Activated T-helper 2 cell treated with anti-CD3 and anti-CD28 coated beads, Interferon-gamma antibody, Interleukin-2, Interleukin-4, amounts not matched to agents 10 μg/mL and 5 μg/mL and 100 μg/mL, durations not matched to agents 14 hours and 24 hours and 36 hours (primary cell): ENCODE measurements at regions not wholly inside any gene's neighbourhood (a gene's known extent, or its start where the extent isn't known, plus 50 kb on each side); places are given as distances from the start of the nearest gene placed in this dataset.

Source experiments
- DNase-seq: peaks from one replicate; pipeline ENCODE4 v3.0.0; 2021; ENCODE audit warnings: low spot score
- H3K27ac Mint-ChIP-seq: one replicate; pipeline ENCODE4 v1.8.0; 2021; ENCODE audit warnings: mixed read lengths
- H3K27me3 Mint-ChIP-seq: one replicate; pipeline ENCODE4 v1.8.0; 2021; ENCODE audit warnings: low read depth, mixed read lengths
- H3K36me3 Mint-ChIP-seq: one replicate; pipeline ENCODE4 v1.8.0; 2021; ENCODE audit warnings: low read depth, mixed read lengths
- H3K4me1 Mint-ChIP-seq: one replicate; pipeline ENCODE4 v1.8.0; 2021; ENCODE audit warnings: low read depth, mixed read lengths
- H3K4me3 Mint-ChIP-seq: one replicate; pipeline ENCODE4 v1.8.0; 2021; ENCODE audit warnings: low read depth, mild to moderate bottlenecking, moderate library complexity, mixed read lengths
- H3K9me3 Mint-ChIP-seq: one replicate; pipeline ENCODE4 v1.8.0; 2021; ENCODE audit warnings: mixed read lengths
- intact Hi-C: fragments of 100-400 bp; cut with micrococcal nuclease; formaldehyde crosslinking; loops from one replicate; pipeline ENCODE4 v1.15.1; 2023

GRCh38 chr7:145050415-145050814 lies 214.6 kb upstream of the TPK1 start:
- H3K4me1 Mint-ChIP-seq: no peaks in the 10 kb centered on the region
- intact Hi-C loops: no loop called here
- no peak overlapping the region for H3K4me3 Mint-ChIP-seq
- no peaks in the 10 kb centered on the region for H3K27me3 Mint-ChIP-seq
- DNase-seq: no peak
- H3K27ac Mint-ChIP-seq: no peak overlapping the region
- no peaks in the 10 kb centered on the region for H3K36me3 Mint-ChIP-seq
- H3K9me3 Mint-ChIP-seq: no peaks in the 10 kb centered on the region

DNA sequence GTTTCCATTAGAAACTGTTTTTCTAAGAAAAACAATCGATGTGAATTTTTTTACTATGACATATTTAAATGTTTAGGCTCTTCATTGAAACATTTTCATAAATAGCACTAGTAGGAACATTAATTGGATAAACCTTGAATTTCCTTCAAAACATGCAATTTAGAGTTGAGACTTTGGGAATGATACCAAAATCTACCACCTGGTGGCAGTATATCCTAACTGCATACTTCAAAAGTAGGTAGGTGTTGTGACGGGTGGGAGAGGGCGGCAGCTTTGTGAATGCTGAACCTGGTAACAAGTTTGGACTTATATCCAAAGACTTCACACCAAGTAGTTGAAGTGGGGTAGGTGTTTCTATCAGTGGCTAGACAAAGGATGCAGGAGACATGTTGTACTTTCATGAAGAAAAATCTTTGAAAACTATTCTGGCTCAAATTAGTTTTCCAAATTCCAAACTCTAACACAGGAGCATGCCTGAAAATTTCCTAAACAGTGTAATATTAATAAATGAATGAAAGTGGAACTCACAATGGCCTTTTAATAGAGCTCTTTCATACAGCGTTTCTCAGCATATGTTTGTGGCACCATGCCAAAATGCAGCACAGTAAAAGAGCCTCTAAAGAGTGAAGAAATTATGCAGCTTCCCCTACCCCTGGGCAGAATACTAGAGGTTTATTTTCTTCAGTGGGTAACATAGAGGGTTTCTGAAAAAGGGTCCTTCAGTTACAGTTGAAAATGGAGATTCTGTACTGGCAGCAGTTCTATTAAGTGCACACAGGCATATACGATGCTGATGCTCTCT lies 201.0 kb upstream of the TPK1 start:
- intact Hi-C loops: loop anchor here (5.0 kb wide), 1 partner anchor 1055 kb away; no protein-coding TSS in a partner anchor
- no peaks in the 10 kb centered on the region for H3K4me1 Mint-ChIP-seq
- no peak overlapping the region for H3K4me3 Mint-ChIP-seq
- no peaks in the 10 kb centered on the region for H3K36me3 Mint-ChIP-seq
- H3K27me3 Mint-ChIP-seq: peaks cover 1% of the 10 kb centered on the region
- no peak for DNase-seq
- no peak overlapping the region for H3K27ac Mint-ChIP-seq
- no peaks in the 10 kb centered on the region for H3K9me3 Mint-ChIP-seq

DNA sequence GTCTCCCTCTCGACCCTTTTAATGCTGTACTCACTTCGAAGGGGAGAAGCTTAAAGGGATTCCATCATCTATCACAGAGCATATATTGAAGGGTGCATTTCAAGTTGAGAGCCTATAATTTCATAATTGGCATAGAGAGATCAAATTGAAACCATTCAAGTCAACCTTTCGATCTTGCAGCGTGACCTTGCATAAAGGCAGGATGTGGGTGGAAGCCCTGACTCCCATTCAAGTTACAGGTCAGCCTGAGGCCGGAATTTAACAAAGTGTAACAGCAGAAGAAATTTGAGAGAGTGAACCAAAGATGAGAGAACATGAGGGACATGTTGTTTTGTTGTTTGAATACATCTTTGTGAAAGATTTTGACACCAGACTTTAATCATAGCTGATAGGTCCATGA lies 195.3 kb upstream of the TPK1 start:
- intact Hi-C loops: no loop called here
- H3K9me3 Mint-ChIP-seq: no peaks in the 10 kb centered on the region
- H3K4me1 Mint-ChIP-seq: no peaks in the 10 kb centered on the region
- no peaks in the 10 kb centered on the region for H3K36me3 Mint-ChIP-seq
- H3K4me3 Mint-ChIP-seq: no peak overlapping the region
- no peaks in the 10 kb centered on the region for H3K27me3 Mint-ChIP-seq
- H3K27ac Mint-ChIP-seq: no peak overlapping the region
- DNase-seq: no peak

- H3K27ac Mint-ChIP-seq: no peak overlapping the region
- no peak for DNase-seq
- H3K4me3 Mint-ChIP-seq: no peak overlapping the region
- H3K36me3 Mint-ChIP-seq: no peaks in the 10 kb centered on the region
- no peaks in the 10 kb centered on the region for H3K4me1 Mint-ChIP-seq
- no peaks in the 10 kb centered on the region for H3K27me3 Mint-ChIP-seq
- intact Hi-C loops: no loop called here
- no peaks in the 10 kb centered on the region for H3K9me3 Mint-ChIP-seq
Observed at GRCh38 chr7:145030754-145031153, 194.9 kb upstream of the TPK1 start.

GRCh38 chr7:145020454-145020853 lies 184.6 kb upstream of the TPK1 start:
- no peak overlapping the region for H3K27ac Mint-ChIP-seq
- no peak overlapping the region for H3K4me3 Mint-ChIP-seq
- no peaks in the 10 kb centered on the region for H3K27me3 Mint-ChIP-seq
- no peaks in the 10 kb centered on the region for H3K36me3 Mint-ChIP-seq
- no peak for DNase-seq
- H3K4me1 Mint-ChIP-seq: no peaks in the 10 kb centered on the region
- intact Hi-C loops: no loop called here
- H3K9me3 Mint-ChIP-seq: no peaks in the 10 kb centered on the region

DNA sequence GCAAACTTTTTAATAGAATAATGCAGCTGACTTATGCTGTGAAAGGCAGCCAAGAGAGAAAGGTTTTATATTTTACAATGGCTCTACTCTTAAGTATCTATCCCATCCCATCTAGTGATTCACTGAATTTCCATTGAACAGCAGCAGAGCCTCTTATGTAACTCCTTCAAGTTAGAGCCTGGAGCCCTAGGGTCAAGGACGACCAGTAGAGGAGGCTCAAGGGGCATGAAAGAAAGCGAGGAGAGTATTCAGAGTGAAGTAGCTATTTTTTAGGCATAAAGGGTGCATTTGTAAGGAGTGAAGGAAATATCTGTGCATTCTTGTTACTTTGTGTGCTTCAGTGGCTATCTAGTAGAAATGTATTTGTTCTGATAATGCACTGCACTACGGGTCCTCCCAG lies 180.2 kb upstream of the TPK1 start:
- no peak overlapping the region for H3K4me3 Mint-ChIP-seq
- H3K36me3 Mint-ChIP-seq: no peaks in the 10 kb centered on the region
- H3K27ac Mint-ChIP-seq: no peak overlapping the region
- no peak for DNase-seq
- no peaks in the 10 kb centered on the region for H3K27me3 Mint-ChIP-seq
- H3K9me3 Mint-ChIP-seq: no peaks in the 10 kb centered on the region
- intact Hi-C loops: no loop called here
- H3K4me1 Mint-ChIP-seq: no peaks in the 10 kb centered on the region

DNA sequence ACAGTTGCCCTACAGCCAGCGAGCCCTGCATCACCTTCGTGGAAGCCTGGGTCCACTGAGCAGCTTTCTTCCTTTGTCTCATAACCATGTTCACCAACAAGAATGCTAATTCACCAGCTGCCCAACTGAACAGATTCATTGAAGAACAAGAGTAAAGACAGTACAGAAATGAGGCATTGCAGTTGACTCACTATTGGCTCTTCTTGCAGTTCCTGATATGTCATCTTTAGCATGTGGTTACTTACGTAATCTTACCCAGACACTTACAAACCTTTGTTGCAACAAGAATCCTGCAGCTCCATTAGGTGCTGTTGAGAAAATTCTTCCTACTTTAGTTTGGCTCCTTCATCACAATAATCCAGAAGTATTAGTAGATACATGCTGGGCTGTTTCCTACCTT lies 174.0 kb upstream of the TPK1 start:
- no peaks in the 10 kb centered on the region for H3K4me1 Mint-ChIP-seq
- H3K27ac Mint-ChIP-seq: no peak overlapping the region
- H3K27me3 Mint-ChIP-seq: no peaks in the 10 kb centered on the region
- H3K36me3 Mint-ChIP-seq: no peaks in the 10 kb centered on the region
- no peak for DNase-seq
- intact Hi-C loops: no loop called here
- no peaks in the 10 kb centered on the region for H3K9me3 Mint-ChIP-seq
- H3K4me3 Mint-ChIP-seq: no peak overlapping the region

GRCh38 chr7:145005601-145006000 lies 169.7 kb upstream of the TPK1 start:
- Mint-ChIP-seq H3K36me3 (no peaks in the 10 kb centered on the region), H3K27ac (no peak overlapping the region), H3K27me3 (no peaks in the 10 kb centered on the region), H3K4me1 (no peaks in the 10 kb centered on the region), H3K4me3 (no peak overlapping the region), H3K9me3 (peaks cover 6% of the 10 kb centered on the region)
- no peak for DNase-seq
- intact Hi-C loops: no loop called here

DNA sequence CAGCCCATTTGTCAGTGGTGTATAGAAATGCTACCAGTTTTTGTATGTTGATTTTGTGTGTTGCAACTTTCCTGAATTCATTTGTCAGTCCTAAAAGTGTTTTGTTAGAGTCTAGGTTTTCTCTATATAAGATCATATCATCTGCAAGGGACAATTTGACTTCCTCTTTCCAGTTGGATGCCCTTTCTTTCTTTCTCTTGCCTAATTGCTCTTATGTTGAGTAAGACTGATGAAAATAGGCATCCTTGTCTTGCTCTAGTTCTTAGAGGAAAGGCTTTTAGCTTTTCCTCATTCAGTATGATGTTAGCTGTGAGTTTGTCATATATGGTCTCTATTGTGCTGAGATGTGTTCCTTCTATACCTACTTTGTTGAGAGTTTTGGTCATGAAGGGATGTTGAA lies 161.7 kb upstream of the TPK1 start:
- no peak for DNase-seq
- intact Hi-C loops: no loop called here
- Mint-ChIP-seq H3K27ac (no peak overlapping the region), H3K4me1 (no peaks in the 10 kb centered on the region), H3K9me3 (peaks cover 38% of the 10 kb centered on the region), H3K4me3 (no peak overlapping the region), H3K36me3 (no peaks in the 10 kb centered on the region), H3K27me3 (no peaks in the 10 kb centered on the region)

DNA sequence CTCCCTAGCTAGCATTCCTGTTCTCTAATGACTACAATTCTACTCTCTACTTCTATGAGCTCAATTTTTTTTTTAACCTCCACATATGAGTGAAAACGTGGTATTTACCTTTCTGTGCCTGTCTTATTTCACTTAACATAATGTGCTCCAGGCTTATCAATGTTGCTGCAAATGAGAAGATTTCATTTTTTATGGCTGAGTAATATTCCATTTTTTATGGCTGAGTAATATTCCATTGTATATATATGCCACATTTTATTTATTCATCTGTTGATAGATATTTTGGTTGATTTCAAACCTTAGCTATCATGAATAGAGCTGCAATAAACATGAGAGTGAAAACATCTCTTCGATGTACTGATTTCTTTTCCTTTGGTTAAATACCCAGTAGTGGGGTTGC lies 159.6 kb upstream of the TPK1 start:
- H3K27me3 Mint-ChIP-seq: no peaks in the 10 kb centered on the region
- no peak overlapping the region for H3K27ac Mint-ChIP-seq
- DNase-seq: no peak
- H3K4me1 Mint-ChIP-seq: no peaks in the 10 kb centered on the region
- intact Hi-C loops: no loop called here
- H3K36me3 Mint-ChIP-seq: no peaks in the 10 kb centered on the region
- H3K4me3 Mint-ChIP-seq: no peak overlapping the region
- peaks cover 31% of the 10 kb centered on the region for H3K9me3 Mint-ChIP-seq

GRCh38 chr7:144991041-144991440 lies 155.2 kb upstream of the TPK1 start:
- Mint-ChIP-seq H3K4me1 (no peaks in the 10 kb centered on the region), H3K9me3 (peaks cover 9% of the 10 kb centered on the region), H3K27me3 (no peaks in the 10 kb centered on the region), H3K36me3 (no peaks in the 10 kb centered on the region), H3K4me3 (no peak overlapping the region), H3K27ac (no peak overlapping the region)
- no peak for DNase-seq
- intact Hi-C loops: no loop called here

GRCh38 chr7:144987686-144988085 lies 151.8 kb upstream of the TPK1 start:
- DNase-seq: no peak
- intact Hi-C loops: no loop called here
- Mint-ChIP-seq H3K4me1 (no peaks in the 10 kb centered on the region), H3K27ac (no peak overlapping the region), H3K4me3 (no peak overlapping the region), H3K9me3 (no peaks in the 10 kb centered on the region), H3K27me3 (no peaks in the 10 kb centered on the region), H3K36me3 (no peaks in the 10 kb centered on the region)

GRCh38 chr7:144982133-144982532 lies 146.3 kb upstream of the TPK1 start:
- H3K9me3 Mint-ChIP-seq: no peaks in the 10 kb centered on the region
- no peak overlapping the region for H3K4me3 Mint-ChIP-seq
- intact Hi-C loops: no loop called here
- DNase-seq: no peak
- no peaks in the 10 kb centered on the region for H3K4me1 Mint-ChIP-seq
- no peak overlapping the region for H3K27ac Mint-ChIP-seq
- no peaks in the 10 kb centered on the region for H3K36me3 Mint-ChIP-seq
- H3K27me3 Mint-ChIP-seq: no peaks in the 10 kb centered on the region

DNA sequence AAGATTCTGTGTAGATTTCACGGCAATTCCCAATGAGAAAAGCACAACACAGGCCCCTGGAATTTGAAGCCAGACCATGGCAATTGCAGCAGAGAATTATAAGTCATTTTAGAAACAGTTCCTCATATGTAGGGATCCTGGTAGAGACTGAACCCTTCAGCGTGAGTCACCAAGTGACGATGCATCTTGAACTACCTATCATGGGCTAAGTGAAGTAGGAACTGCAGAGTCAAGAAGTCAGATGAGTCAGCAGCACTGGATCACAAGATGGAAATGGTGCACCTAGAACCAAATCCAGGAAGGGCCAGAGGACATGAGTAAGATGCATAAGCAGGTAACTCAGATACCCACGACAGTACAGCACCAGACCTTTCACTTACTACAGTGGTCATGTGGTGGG lies 140.0 kb upstream of the TPK1 start:
- Mint-ChIP-seq H3K27me3 (no peaks in the 10 kb centered on the region), H3K36me3 (no peaks in the 10 kb centered on the region), H3K9me3 (no peaks in the 10 kb centered on the region), H3K27ac (no peak overlapping the region), H3K4me1 (no peaks in the 10 kb centered on the region), H3K4me3 (no peak overlapping the region)
- DNase-seq: no peak
- intact Hi-C loops: no loop called here
